DND-41 (cell line): ENCODE measurements at regions not wholly inside any gene's neighbourhood (a gene's known extent, or its start where the extent isn't known, plus 50 kb on each side); places are given as distances from the start of the nearest gene placed in this dataset.

ENCODE experiments used
- CTCF ChIP-seq: IDR thresholded peaks from 2 replicates; pipeline ENCODE4 v1.5.1; 2012; ENCODE audit warnings: borderline replicate concordance, low read length, moderate library complexity, mild to moderate bottlenecking; ENCODE audit not compliant: poor library complexity, severe bottlenecking; ENCODE audit errors: extremely low read depth
- EZH2 ChIP-seq: IDR thresholded peaks from 3 replicates; pipeline ENCODE4 v1.6.1; 2012; ENCODE audit warnings: borderline replicate concordance, low read depth, mild to moderate bottlenecking, moderate library complexity, low read length, inconsistent platforms; ENCODE audit not compliant: severe bottlenecking

GRCh38 chr6:110041126-110041525 lies 63.0 kb downstream of the GPR6 start:
- no peak for TF ChIP-seq CTCF
- no peak for TF ChIP-seq EZH2
